Dermis microvascular lymphatic vessel endothelial cell (primary cell): ENCODE measurements at regions not wholly inside any gene's neighbourhood (a gene's known extent, or its start where the extent isn't known, plus 50 kb on each side); places are given as distances from the start of the nearest gene placed in this dataset.

Source experiments
- DNase-seq, 2 donors: peaks; one replicate each; pipeline versions ENCODE4 v3.0.0 to v3.0.0-alpha.2; 2010; ENCODE audit warnings: low read depth in 2 of 2

DNA sequence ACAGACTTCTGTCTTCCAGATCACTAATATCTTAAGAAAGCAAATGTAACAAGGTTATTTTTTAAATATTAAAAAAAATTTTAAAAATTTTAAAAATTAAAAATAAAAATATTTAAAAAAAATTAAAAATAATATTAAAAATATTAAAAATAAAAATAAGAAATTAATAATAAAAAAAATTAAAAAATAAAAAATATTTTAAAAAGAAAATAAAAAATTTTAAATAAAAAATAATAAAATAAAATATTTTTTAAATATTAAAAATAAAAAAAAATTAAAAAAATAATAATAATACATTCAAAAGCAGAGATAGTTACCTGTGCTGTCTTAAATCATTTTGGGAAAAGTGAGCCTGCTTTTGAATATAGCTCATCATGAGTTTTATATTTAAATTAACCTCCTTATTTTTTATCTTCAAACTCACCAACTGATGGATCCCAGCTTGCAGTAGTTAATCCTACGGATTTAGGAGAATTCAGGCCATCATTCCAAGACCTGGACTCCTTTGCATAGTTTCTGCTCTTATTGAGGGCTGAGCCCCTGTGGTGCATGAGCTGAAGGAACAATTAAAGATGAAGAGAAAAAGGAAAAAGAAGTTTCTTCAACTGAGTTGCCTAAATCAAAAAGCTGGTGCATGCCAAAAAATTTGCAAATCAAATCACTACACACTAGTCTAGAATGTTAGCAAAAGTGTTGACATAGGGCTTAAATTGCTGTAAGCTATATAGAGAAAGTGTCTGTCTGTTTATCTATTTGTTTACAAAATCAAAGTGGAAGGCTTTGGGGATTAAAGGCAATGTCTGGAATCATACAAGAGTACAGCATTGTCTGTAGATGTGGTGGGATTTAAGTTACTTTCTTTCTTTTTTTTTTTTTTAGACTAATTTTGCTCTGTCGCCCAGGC is 50.5 kb upstream of the ZNF438 start:
- no peak for DNase-seq

GRCh38 chr10:31083765-31084184 is 52.1 kb upstream of the ZNF438 start:
- peak; percentile 21 to 47 for DNase-seq

DNA sequence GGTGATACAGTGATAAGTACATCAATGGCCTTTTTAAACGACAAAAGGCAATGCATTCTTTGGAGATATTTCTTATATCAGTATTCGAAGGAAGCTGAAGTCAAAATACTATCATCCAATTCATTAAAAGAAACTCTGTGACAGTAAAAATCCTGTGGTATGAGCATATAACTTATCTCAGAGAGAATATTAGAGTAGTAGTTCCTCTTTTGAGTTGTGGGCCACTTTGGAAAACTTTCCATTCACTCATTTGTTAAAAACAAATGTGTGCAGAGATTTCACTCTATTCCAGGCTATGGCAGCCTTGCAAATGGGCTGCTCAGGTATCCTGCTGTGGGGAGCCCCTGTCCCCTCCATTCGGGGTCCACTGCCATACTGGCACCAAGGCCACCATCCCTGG is 55.3 kb upstream of the ZNF438 start:
- no peak for DNase-seq

GRCh38 chr10:31087851-31088250 is 56.2 kb upstream of the ZNF438 start:
- no peak for DNase-seq

GRCh38 chr10:31090894-31091607 is 59.4 kb upstream of the ZNF438 start:
- no peak for DNase-seq

DNA sequence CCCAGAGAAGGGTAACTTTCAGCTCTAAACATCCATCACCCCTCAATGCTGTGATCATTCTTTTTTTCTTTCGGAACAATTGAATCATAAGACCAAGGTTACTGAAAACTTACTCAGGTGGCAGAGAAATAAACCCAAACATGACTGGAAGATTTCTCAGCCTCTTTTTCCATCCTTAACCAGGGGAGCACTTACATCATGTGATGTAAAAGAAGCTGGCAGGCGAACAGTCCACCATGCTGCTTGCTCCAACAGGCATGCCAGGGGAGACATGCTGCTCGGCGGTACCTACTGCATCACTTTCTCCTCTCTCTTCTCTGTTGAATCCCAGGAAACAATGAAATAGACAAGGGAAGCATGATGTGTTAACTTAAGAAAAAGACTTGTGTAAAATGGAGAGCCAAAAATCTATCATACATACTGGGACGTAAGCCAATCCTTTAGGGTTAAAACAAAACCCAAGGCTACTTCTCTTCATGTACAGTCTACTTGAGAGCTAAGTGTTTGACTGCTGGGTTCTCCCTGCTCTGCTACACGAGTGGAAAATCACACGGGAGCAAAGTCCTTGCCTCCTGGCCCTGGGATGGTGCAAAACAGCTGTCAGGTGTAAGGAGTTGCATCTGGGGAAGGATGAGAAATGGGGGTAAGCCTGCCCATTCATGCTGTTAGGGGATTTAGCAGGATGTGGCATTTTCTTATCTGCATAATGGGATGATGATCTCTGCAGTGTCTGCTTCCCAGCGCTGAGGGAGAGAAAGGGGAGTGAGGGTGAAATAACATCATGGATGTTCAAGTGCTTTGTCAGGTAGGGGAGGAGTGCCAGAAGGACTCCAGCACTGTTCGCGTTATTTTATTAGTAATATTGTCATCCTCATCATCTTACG is 64.3 kb upstream of the ZNF438 start:
- DNase-seq = no peak

DNA sequence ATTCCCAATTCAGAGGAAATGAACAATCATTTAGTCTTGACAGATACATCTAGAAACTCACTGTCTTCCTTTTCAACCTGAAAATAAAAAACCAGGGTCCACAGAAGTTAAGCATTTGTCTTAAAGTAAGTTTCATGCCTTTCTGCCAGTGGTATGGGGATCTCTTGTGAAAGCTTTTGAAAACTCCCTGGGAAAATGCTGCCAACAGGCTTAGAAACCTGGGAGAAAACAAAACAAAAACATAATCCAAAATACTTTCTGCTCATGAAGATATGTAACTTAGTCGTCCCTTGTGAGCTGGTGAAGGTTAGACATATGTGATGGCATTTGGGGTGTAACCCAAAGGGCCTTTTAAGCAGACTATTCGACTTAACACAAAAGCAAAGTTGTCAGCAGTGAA is 66.4 kb upstream of the ZNF438 start:
- DNase-seq = no peak

GRCh38 chr10:31099094-31099493 is 67.4 kb upstream of the ZNF438 start:
- DNase-seq = no peak

GRCh38 chr10:31099664-31100063 is 68.0 kb upstream of the ZNF438 start:
- DNase-seq = peak in 1 of 2 donors; percentile 13

GRCh38 chr10:31100115-31100601 is 68.5 kb upstream of the ZNF438 start:
- no peak for DNase-seq

- no peak for DNase-seq
Observed at GRCh38 chr10:31100662-31101061, 69.0 kb upstream of the ZNF438 start.

- DNase-seq = peak; percentile 4 to 84
Observed at GRCh38 chr10:31101123-31101522, 69.5 kb upstream of the ZNF438 start.

DNA sequence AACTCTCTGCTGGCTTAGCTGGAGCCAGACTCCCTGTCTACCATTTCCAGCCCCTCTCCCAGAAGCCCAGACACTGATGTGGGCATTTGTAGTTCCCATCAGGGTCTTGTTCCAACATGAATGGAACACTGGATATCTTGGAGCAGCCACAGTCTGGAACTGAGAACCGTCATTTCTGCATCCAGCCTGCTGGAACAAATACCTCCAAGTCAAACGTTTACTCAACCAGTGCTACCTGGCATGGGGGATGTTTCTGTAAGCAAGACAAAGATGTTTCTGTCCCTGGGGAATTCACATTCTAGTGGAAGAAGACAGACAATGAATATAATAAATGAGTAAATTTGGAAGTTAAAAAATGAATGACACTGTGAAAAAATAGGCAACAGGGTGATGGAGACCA is 70.8 kb upstream of the ZNF438 start:
- no peak for DNase-seq

GRCh38 chr10:31103112-31103511 is 71.4 kb upstream of the ZNF438 start:
- no peak for DNase-seq

DNA sequence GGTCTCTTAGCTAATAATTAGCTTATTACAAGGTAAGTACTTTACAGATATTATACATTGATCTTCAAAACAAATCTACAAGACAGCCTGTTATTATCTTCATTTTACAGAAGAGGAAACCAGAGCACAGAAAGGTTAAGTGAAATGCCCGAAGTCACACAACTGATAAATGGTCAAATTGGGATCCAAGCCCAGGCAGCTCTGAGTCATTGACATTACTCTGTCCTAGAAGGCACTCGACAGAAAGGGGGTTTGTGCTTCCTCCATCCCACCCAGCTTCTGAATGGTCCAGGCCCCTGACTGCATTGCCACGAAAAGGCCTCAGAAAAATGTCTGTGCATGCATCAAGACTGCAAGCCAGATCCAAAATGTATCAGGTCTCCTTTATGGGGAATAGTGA is 81.3 kb upstream of the ZNF438 start:
- peak in 1 of 2 donors; percentile 23 for DNase-seq

GRCh38 chr10:31116226-31116625 is 84.6 kb upstream of the ZNF438 start:
- DNase-seq = no peak

DNA sequence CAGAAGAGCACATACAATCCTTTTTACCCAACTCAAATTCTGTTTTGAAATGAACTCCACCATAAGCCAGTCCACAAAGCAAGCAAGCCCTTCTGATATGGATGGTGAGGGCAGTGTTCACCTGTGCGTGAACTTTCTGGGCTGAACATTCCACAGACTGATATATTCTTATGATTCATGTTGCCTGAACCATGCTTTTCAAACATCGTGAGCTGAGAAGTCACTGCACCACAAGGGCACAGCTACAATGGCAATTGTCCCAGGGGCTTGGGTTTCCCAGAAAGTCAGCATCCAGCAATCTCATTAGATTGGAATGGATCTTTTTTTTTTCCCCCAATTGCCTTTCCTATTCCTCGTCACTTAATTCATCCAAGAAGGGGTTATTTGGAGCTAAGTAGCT is 86.9 kb upstream of the ZNF438 start:
- no peak for DNase-seq

GRCh38 chr10:31120392-31120791 is 88.7 kb upstream of the ZNF438 start:
- DNase-seq = no peak

DNA sequence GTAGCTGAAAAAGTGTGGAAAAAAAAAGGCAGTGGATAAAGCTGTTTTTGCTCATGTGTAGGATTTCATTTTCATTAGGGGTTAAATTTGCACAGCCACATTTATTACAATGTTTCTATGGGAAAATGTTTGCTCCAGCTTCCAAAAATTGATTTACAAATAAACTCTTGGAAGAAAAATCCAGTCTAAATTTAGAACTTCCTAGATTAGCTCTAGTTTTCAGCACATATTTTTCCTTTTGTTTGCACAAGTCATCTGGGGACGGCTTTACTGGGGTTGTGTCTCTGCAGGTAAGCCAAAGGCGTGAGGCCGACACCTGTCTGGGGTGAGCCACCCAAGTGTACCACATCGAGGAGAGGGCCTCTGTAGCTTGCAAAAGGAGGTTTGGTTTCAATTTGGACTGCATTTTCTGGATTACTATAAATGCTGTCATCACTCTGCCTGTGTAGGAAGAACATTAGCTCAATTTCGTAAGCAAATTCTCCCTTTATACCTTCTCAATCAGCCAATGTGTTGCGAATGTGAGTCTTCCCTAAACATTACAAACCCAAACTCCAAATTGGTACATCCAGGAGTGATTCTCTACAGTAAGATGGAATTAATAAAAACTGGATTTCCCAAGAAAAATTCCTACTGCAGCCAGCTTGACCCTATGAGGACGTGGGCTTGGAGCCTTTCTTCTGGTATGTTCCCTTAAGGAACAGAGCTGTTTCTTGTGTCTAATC is 89.5 kb upstream of the ZNF438 start:
- no peak for DNase-seq

GRCh38 chr10:31121757-31122577 is 90.3 kb upstream of the ZNF438 start:
- no peak for DNase-seq
